Ovary (tissue), 7 donors: ENCODE measurements at regions not wholly inside any gene's neighbourhood (a gene's known extent, or its start where the extent isn't known, plus 50 kb on each side); places are given as distances from the start of the nearest gene placed in this dataset.

Experiments
- DNase-seq, 5 donors: peaks; one replicate each; pipeline ENCODE4 v3.0.0-alpha.2; 2019 to 2020
- H3K27ac ChIP-seq, 2 donors: fragments of 200-600 bp; one replicate each; pipeline versions ENCODE4 v1.5.1 to v1.8.0; 2019 to 2022
- H3K27me3 ChIP-seq: fragments of 200-600 bp; one replicate; pipeline ENCODE4 v1.8.0; 2022
- H3K36me3 ChIP-seq: fragments of 200-600 bp; sonication (generic); one replicate; pipeline ENCODE4 v1.5.1; 2019
- H3K4me1 ChIP-seq: one replicate; pipeline ENCODE4 v1.8.1; 2013; ENCODE audit warnings: mild to moderate bottlenecking, moderate library complexity; ENCODE audit not compliant: insufficient read depth
- H3K4me3 ChIP-seq: fragments of 200-600 bp; sonication (generic); one replicate; pipeline ENCODE4 v1.5.1; 2017
- H3K9me3 ChIP-seq, 2 donors: fragments of 200-600 bp in 1 of 2; sonication (generic) in 1 of 2; one replicate each; pipeline versions ENCODE4 v1.5.1 to v1.8.1; 2013 to 2019; ENCODE audit warnings: mild to moderate bottlenecking in 1 of 2, moderate library complexity in 1 of 2
- CTCF ChIP-seq, 3 donors: fragments of 450-650 bp in 2 of 3; fragments of 200-600 bp in 1 of 3; IDR thresholded peaks; one replicate each; pipeline versions ENCODE4 v1.5.1 to v1.8.0; 2016 to 2022; ENCODE audit warnings: antibody characterized with exemption in 3 of 3, mild to moderate bottlenecking in 1 of 3
- EP300 ChIP-seq: sonication (generic); formaldehyde crosslinking; IDR thresholded peaks from one replicate; pipeline ENCODE4 v1.6.1; 2017; ENCODE audit warnings: antibody characterized with exemption
- POLR2A ChIP-seq: fragments of 450-650 bp; IDR thresholded peaks from one replicate; pipeline ENCODE4 v1.6.1; 2017; ENCODE audit warnings: antibody characterized with exemption, mild to moderate bottlenecking, moderate library complexity
- WGBS, 3 donors: extraction: QIAGEN DNeasy Blood & Tissue Kit in 1 of 3; methylation state at CpG; one replicate each; pipeline versions ENCODE4 v1.1.5 to v1.1.7; 2013 to 2017; 5-methylcytosine and 5-hydroxymethylcytosine counted together
- intact Hi-C, 4 donors: fragments of 100-400 bp; cut with DNase I; formaldehyde crosslinking; loops; one replicate each; pipeline versions ENCODE4 v1.11.0 to v1.15.1; 2022 to 2023
- donor health status: DM: no; HTN: no; CAD: no; lungs with moderate emphysema.
- donor health status: DM: no; HTN: no; CAD: no.
- donor health status: Bipolar disorder and iron deficiency.
- donor health status: DM: no; HTN: no; CAD: no.
- donor health status: DM: yes; HTN: yes; CAD: no.

GRCh38 chr12:68497107-68497506 is 113.6 kb upstream of the RAP1B start:
- no peaks in the 10 kb centered on the region for H3K27me3 ChIP-seq
- no peak for DNase-seq
- TF ChIP-seq EP300 (no peak), POLR2A (no peak), CTCF (IDR thresholded peaks at IDR 0.05) (no peak)
- H3K9me3 ChIP-seq, result no peaks in the 10 kb centered on the region
- no peak overlapping the region for H3K4me3 ChIP-seq
- no peaks in the 10 kb centered on the region for H3K4me1 ChIP-seq
- 87 to 92% (median 90%) methylated on average over 4 of the region's 4 CpGs for WGBS, 3 donors
- H3K36me3 ChIP-seq, result no peaks in the 10 kb centered on the region
- H3K27ac ChIP-seq, result no peak overlapping the region
- intact Hi-C loops, result no loop called here

- Histone ChIP-seq H3K27ac (no peak overlapping the region), H3K4me1 (no peaks in the 10 kb centered on the region), H3K4me3 (no peak overlapping the region), H3K27me3 (no peaks in the 10 kb centered on the region), H3K36me3 (no peaks in the 10 kb centered on the region), H3K9me3 (no peaks in the 10 kb centered on the region)
- 20 to 28% (median 22%) methylated on average over 3 of the region's 3 CpGs for WGBS, 3 donors
- intact Hi-C loops, result no loop called here
- DNase-seq, result no peak
- TF ChIP-seq POLR2A (no peak), EP300 (no peak), CTCF (IDR thresholded peaks at IDR 0.05) (no peak)
Observed at GRCh38 chr12:68497702-68498101, 113.0 kb upstream of the RAP1B start.

- Histone ChIP-seq H3K9me3 (no peaks in the 10 kb centered on the region), H3K27ac (no peak overlapping the region), H3K36me3 (no peaks in the 10 kb centered on the region), H3K4me1 (no peaks in the 10 kb centered on the region), H3K27me3 (no peaks in the 10 kb centered on the region), H3K4me3 (no peak overlapping the region)
- no peak for DNase-seq
- intact Hi-C loops, result no loop called here
- TF ChIP-seq EP300 (no peak), CTCF (IDR thresholded peaks at IDR 0.05) (no peak), POLR2A (no peak)
- 83 to 87% (median 86%) methylated on average over 4 of the region's 4 CpGs for WGBS, 3 donors
Observed at GRCh38 chr12:68498736-68499135, 112.0 kb upstream of the RAP1B start.

GRCh38 chr12:68499616-68500015 is 111.1 kb upstream of the RAP1B start:
- Histone ChIP-seq H3K27ac (no peak overlapping the region), H3K27me3 (no peaks in the 10 kb centered on the region), H3K4me1 (no peaks in the 10 kb centered on the region), H3K4me3 (no peak overlapping the region), H3K9me3 (no peaks in the 10 kb centered on the region), H3K36me3 (no peaks in the 10 kb centered on the region)
- intact Hi-C loops, result loop anchor here in 1 of 4 donors (1.0 kb wide), 1 partner anchor 20 kb away; no protein-coding TSS in a partner anchor
- WGBS, 3 donors, result 74 to 88% (median 83%) methylated on average over 1 of the region's 1 CpG
- TF ChIP-seq POLR2A (no peak), CTCF (IDR thresholded peaks at IDR 0.05) (no peak), EP300 (no peak)
- DNase-seq, result no peak

- H3K4me3 ChIP-seq, result no peak overlapping the region
- H3K27ac ChIP-seq, result no peak overlapping the region
- DNase-seq, result no peak
- TF ChIP-seq EP300 (no peak), CTCF (IDR thresholded peaks at IDR 0.05) (no peak), POLR2A (no peak)
- H3K9me3 ChIP-seq, result no peaks in the 10 kb centered on the region
- no peaks in the 10 kb centered on the region for H3K4me1 ChIP-seq
- no peaks in the 10 kb centered on the region for H3K27me3 ChIP-seq
- no peaks in the 10 kb centered on the region for H3K36me3 ChIP-seq
- intact Hi-C loops, result no loop called here
- WGBS, 3 donors, result 39 to 54% (median 47%) methylated on average over 3 of the region's 3 CpGs
Observed at GRCh38 chr12:68501226-68501625, 109.5 kb upstream of the RAP1B start.
